ENCODE measurements at regions not wholly inside any gene's neighbourhood (a gene's known extent, or its start where the extent isn't known, plus 50 kb on each side); places are given as distances from the start of the nearest gene placed in this dataset.
A peak's percentile ranks its signal among the peaks of the same experiment; 100 is the strongest.
"Not testable (repeated sequence)": the region's sequence is repeated elsewhere in the genome, so short reads cannot be mapped to it uniquely, and the experiment has no call there.

DNA sequence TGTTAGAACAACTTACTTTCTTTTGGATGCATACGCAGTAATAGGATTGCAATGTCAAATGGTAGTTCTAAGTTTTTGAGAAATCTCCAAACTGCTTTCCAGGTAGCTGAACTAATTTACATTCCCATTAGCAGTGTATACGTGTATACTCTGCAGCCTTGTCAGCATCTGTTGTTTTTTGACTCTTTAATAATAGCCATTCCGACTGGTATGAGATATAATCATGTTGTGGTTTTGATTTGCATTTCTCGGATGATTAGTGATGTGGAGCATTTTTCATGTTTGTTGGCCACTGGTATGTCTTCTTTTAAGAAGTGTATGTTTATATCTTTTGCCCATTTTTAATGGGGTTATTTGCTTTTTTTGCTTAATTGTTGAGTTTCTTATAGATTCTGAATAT lies 76.9 kb upstream of the HNRNPA1L2 start:
- H3K9me3 Mint-ChIP-seq, ATAC-seq: not testable (repeated sequence)

DNA sequence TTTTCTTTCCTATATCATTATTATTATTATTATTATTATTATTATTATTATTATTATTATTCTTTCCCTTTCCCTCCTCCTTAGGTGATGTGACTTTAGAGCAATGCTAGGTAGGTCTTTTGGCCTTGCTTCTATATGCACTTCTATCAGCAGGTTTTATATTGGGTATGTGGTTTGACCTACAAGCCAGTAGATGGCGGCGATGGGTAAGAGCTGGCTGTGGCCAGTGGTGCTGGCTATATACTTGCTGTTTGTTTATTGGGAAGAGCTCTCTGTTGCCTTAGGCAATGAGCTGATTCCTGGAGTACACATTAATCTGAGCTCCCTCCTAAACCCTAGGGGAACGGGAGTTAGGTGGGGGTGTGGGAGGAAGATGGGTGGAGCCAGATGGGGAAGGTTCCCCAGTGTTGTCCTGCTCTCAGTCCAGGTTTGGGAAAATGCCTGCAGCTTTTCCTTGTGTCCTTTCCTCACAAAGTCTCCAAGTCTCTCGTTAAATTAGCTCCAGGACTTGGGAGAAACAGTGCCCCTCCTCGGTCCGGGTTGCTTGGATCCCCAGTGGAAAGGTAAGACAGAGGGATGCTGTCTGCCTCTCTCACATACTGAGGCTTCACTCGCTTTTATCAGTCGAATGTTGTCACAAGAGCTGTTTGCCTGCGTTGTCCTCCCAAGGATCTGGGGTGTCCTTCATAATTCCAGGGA lies 72.2 kb upstream of the HNRNPA1L2 start:
- DNase-seq (ENCODE audit: low spot score in 2 of 2); H3K27ac Mint-ChIP-seq; H3K9me3 Mint-ChIP-seq; H3K4me3 Mint-ChIP-seq; H3K4me1 Mint-ChIP-seq; H3K36me3 Mint-ChIP-seq: not testable (repeated sequence)
- peak; percentile 78 for ATAC-seq

More for the DNA sequence above, 76.9 kb upstream of the HNRNPA1L2 start:
- not testable (repeated sequence) for DNase-seq (ENCODE audit: low spot score in 2 of 2); H3K4me1 Mint-ChIP-seq; H3K4me3 Mint-ChIP-seq; H3K27ac Mint-ChIP-seq; H3K36me3 Mint-ChIP-seq

DNA sequence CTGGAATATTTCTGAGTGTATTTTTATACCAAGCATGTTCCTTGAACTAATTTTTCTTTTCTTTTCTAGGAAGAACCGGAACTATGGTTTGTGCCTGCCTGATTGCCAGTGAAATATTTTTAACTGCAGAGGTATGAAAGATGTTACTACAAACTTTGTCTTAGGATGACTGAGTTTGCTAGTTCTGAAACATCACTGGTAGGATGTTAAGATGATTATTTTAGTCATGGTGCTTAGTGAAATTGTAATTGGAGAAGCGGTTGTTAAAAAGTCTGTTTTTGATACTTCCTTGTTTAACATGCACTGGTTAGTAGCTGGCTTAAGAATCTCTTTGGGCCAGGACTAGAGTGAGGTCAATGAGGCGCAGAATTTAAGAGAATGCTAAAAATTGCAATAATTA lies 71.1 kb upstream of the HNRNPA1L2 start:
- not testable (repeated sequence) for H3K4me1 Mint-ChIP-seq; ATAC-seq; H3K36me3 Mint-ChIP-seq; H3K9me3 Mint-ChIP-seq; H3K4me3 Mint-ChIP-seq; H3K27ac Mint-ChIP-seq; DNase-seq (ENCODE audit: low spot score in 2 of 2)

DNA sequence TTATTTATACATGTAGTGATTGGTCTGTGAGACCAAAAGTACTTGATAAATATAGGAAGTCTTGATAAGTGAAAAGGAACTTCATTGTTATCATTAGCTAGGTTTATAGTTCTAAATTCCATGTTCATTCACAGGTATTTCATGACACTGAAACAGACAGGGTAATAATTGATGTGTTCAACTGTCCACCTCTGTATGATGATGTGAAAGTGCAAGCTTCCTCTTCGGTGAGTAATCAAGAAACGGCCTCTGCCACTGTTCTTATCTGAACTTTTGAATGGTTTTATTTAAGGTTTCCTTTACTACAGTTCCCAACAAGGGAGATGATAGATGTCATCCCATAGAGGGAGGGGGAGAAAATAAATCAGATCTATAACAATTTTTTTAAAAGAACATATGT lies 59.3 kb upstream of the HNRNPA1L2 start:
- not testable (repeated sequence) for H3K36me3 Mint-ChIP-seq; H3K27ac Mint-ChIP-seq; ATAC-seq; H3K9me3 Mint-ChIP-seq; DNase-seq (ENCODE audit: low spot score in 2 of 2); H3K4me3 Mint-ChIP-seq; H3K4me1 Mint-ChIP-seq

Measured in stimulated activated effector memory CD8-positive, alpha-beta T cell treated with anti-CD3 and anti-CD28 coated beads, Interleukin-12 subunit alpha, Interleukin-12 subunit beta, amount 100 ng/mL, for 72 hours (primary cell).